B cell (primary cell): ENCODE measurements at regions not wholly inside any gene's neighbourhood (a gene's known extent, or its start where the extent isn't known, plus 50 kb on each side); places are given as distances from the start of the nearest gene placed in this dataset.

Source experiments
- ATAC-seq: fragments of 200-7000 bp; cut with Tn5 transposase; one replicate; pipeline ENCODE4 v1.10.0; 2021; ENCODE audit warnings: low read depth, mild to moderate bottlenecking, moderate number of reproducible peaks, moderate library complexity
- CTCF ChIA-PET: fragments of 350-600 bp; sonication (Branson Sonifier 250); formaldehyde crosslinking; loops from one replicate; lab custom pipeline; 2021; ENCODE audit warnings: antibody characterized with exemption, inconsistent platforms; lab: Charles Lee
- POLR2A ChIA-PET: fragments of 350-600 bp; sonication (Branson Sonifier 250); formaldehyde crosslinking; loops from one replicate; lab custom pipeline; 2021; ENCODE audit warnings: antibody characterized with exemption; lab: Charles Lee
- DNase-seq: peaks from one replicate; pipeline ENCODE4 v3.0.0; 2013
- H2AFZ ChIP-seq: 2 replicates; pipeline ENCODE4 v1.6.1; 2012; ENCODE audit warnings: mild to moderate bottlenecking, low read depth, low read length; ENCODE audit not compliant: insufficient read depth, poor library complexity, severe bottlenecking
- H3K27ac ChIP-seq, 2 donors: 1 replicate in 1 of 2; 2 replicates in 1 of 2; pipeline ENCODE4 v1.5.1; 2012 to 2013; ENCODE audit warnings: low read length in 2 of 2, mild to moderate bottlenecking in 2 of 2, moderate library complexity in 1 of 2
- H3K27me3 ChIP-seq, 4 experiments: fragments of 200-600 bp in 1 of 4; sonication (generic) in 1 of 4; replicated peaks in 1 of 4; 1 replicate in 2 of 4; 2 replicates in 2 of 4; pipeline versions ENCODE4 v1.6.1 to v1.7.0; 2013 to 2016; ENCODE audit warnings: low read length in 3 of 4, mild to moderate bottlenecking in 2 of 4, mixed read lengths in 1 of 4, moderate library complexity in 1 of 4; ENCODE audit not compliant: insufficient read depth in 4 of 4, control insufficient read depth in 3 of 4; ENCODE audit errors: control extremely low read depth in 1 of 4
- H3K36me3 ChIP-seq, 2 experiments: replicated peaks in 1 of 2; 1 replicate in 1 of 2; 2 replicates in 1 of 2; pipeline versions ENCODE4 v1.6.1 to v1.7.1; 2013; ENCODE audit warnings: low read length in 1 of 2; ENCODE audit not compliant: insufficient read depth in 2 of 2, control insufficient read depth in 1 of 2; ENCODE audit errors: control extremely low read depth in 1 of 2, extremely low read depth in 1 of 2
- H3K4me1 ChIP-seq, 2 donors: fragments of 200-600 bp in 1 of 2; sonication (generic) in 1 of 2; 1 replicate in 1 of 2; 2 replicates in 1 of 2; pipeline versions ENCODE4 v1.5.1 to v1.6.1; 2013 to 2017; ENCODE audit warnings: low read length in 2 of 2; ENCODE audit not compliant: control insufficient read depth in 2 of 2, insufficient read depth in 2 of 2
- H3K4me2 ChIP-seq: replicated peaks from 2 replicates; pipeline ENCODE3; 2012; ENCODE audit warnings: mild to moderate bottlenecking, low read depth, low read length; ENCODE audit not compliant: poor library complexity, severe bottlenecking
- H3K4me3 ChIP-seq, 5 experiments: fragments of 200-600 bp in 1 of 5; sonication (generic) in 1 of 5; 1 replicate in 3 of 5; 2 replicates in 2 of 5; pipeline versions ENCODE4 v1.5.1 to v1.7.0; 2011 to 2016; ENCODE audit warnings: low read length in 4 of 5, mild to moderate bottlenecking in 4 of 5, low read depth in 2 of 5, control low read depth in 1 of 5, moderate library complexity in 1 of 5; ENCODE audit not compliant: insufficient read depth in 1 of 5; ENCODE audit errors: control extremely low read depth in 1 of 5, extremely low read depth in 1 of 5
- H3K79me2 ChIP-seq: fragments of 200-600 bp; sonication (generic); one replicate; pipeline ENCODE4 v1.6.0; 2016; ENCODE audit warnings: low read length; ENCODE audit not compliant: control insufficient read depth, insufficient read depth
- H3K9ac ChIP-seq: fragments of 200-600 bp; sonication (generic); 2 replicates; pipeline ENCODE4 v1.6.1; 2017; ENCODE audit warnings: mild to moderate bottlenecking, low read length, moderate library complexity
- H3K9me3 ChIP-seq, 3 donors: one replicate each; pipeline versions ENCODE4 v1.6.1 to v1.7.1; 2013; ENCODE audit warnings: low read length in 2 of 3; ENCODE audit not compliant: control insufficient read depth in 2 of 3, insufficient read depth in 1 of 3; ENCODE audit errors: control extremely low read depth in 1 of 3
- H4K20me1 ChIP-seq: 2 replicates; pipeline ENCODE4 v1.6.0; 2012; ENCODE audit warnings: mild to moderate bottlenecking, low read length; ENCODE audit not compliant: insufficient read depth, control insufficient read depth, poor library complexity, severe bottlenecking
- H3K27ac Mint-ChIP-seq: one replicate; pipeline ENCODE4 v1.8.0; 2021; ENCODE audit warnings: mixed read lengths
- H3K27me3 Mint-ChIP-seq: one replicate; pipeline ENCODE4 v1.8.0; 2021; ENCODE audit warnings: mixed read lengths
- H3K4me1 Mint-ChIP-seq: one replicate; pipeline ENCODE4 v1.8.0; 2021; ENCODE audit warnings: mixed read lengths
- H3K4me3 Mint-ChIP-seq: one replicate; pipeline ENCODE4 v1.8.0; 2021; ENCODE audit warnings: mixed read lengths
- H3K9me3 Mint-ChIP-seq: one replicate; pipeline ENCODE4 v1.8.0; 2022; ENCODE audit warnings: mixed read lengths; ENCODE audit not compliant: insufficient read depth
- CTCF ChIP-seq: fragments of 200-600 bp; IDR thresholded peaks from one replicate; pipeline ENCODE4 v1.8.0; 2022; ENCODE audit warnings: antibody characterized with exemption, mild to moderate bottlenecking
- EZH2 ChIP-seq: IDR thresholded peaks from 2 replicates; pipeline ENCODE4 v1.6.1; 2012; ENCODE audit warnings: borderline replicate concordance, low read depth, mild to moderate bottlenecking, moderate library complexity, low read length; ENCODE audit not compliant: insufficient read depth, poor library complexity, severe bottlenecking
- WGBS: methylation state at CpG from one replicate; pipeline ENCODE4 v1.1.5; 2013; ENCODE audit warnings: missing lambda C conversion rate; ENCODE audit not compliant: insufficient coverage; 5-methylcytosine and 5-hydroxymethylcytosine counted together
- intact Hi-C: fragments of 100-400 bp; cut with micrococcal nuclease; formaldehyde crosslinking; loops from one replicate; pipeline ENCODE4 v1.10.0; 2022

GRCh38 chr3:78112291-78113010 is 1072.6 kb downstream of the ROBO2 start:
- Histone ChIP-seq H3K36me3 (no peaks in the 10 kb centered on the region), H3K79me2 (no peaks in the 10 kb centered on the region), H3K4me3 (no peak overlapping the region), H2AFZ (no peak overlapping the region), H3K27ac (no peak overlapping the region), H3K9ac (no peak overlapping the region), H3K27me3 (no peaks in the 10 kb centered on the region), H3K4me1 (no peaks in the 10 kb centered on the region), H4K20me1 (no peaks in the 10 kb centered on the region), H3K4me2 (no peak overlapping the region), H3K9me3 (peaks cover 0 to 16% (median 0%) of the 10 kb centered on the region in 3 donors)
- no peak for ATAC-seq
- Mint-ChIP-seq H3K4me1 (no peaks in the 10 kb centered on the region), H3K27ac (no peak overlapping the region), H3K4me3 (no peak overlapping the region), H3K27me3 (no peaks in the 10 kb centered on the region), H3K9me3 (peaks cover 8% of the 10 kb centered on the region)
- TF ChIP-seq CTCF (no peak), EZH2 (no peak)
- no peak for DNase-seq
- WGBS: 78% methylated on average over 4 of the region's 5 CpGs
- intact Hi-C loops: no loop called here
- ChIA-PET POLR2A (no interaction called here), CTCF (no interaction called here)

GRCh38 chr3:78115983-78116382 is 1076.1 kb downstream of the ROBO2 start:
- Histone ChIP-seq H3K79me2 (no peaks in the 10 kb centered on the region), H4K20me1 (no peaks in the 10 kb centered on the region), H3K27ac (no peak overlapping the region), H2AFZ (no peak overlapping the region), H3K27me3 (no peaks in the 10 kb centered on the region), H3K9me3 (no peaks in the 10 kb centered on the region), H3K9ac (no peak overlapping the region), H3K36me3 (no peaks in the 10 kb centered on the region), H3K4me1 (no peaks in the 10 kb centered on the region), H3K4me2 (no peak overlapping the region), H3K4me3 (no peak overlapping the region)
- DNase-seq: no peak
- H3K9me3 Mint-ChIP-seq: peaks cover 8% of the 10 kb centered on the region
- ChIA-PET CTCF (no interaction called here), POLR2A (no interaction called here)
- intact Hi-C loops: no loop called here
- no peak for ATAC-seq
- H3K4me1 Mint-ChIP-seq: no peaks in the 10 kb centered on the region
- no peak for TF ChIP-seq CTCF
- no peak for TF ChIP-seq EZH2
- 100% methylated on average over 1 of the region's 1 CpG for WGBS
- no peak overlapping the region for H3K4me3 Mint-ChIP-seq
- no peaks in the 10 kb centered on the region for H3K27me3 Mint-ChIP-seq
- H3K27ac Mint-ChIP-seq: no peak overlapping the region
